ENCODE measurements at regions not wholly inside any gene's neighbourhood (a gene's known extent, or its start where the extent isn't known, plus 50 kb on each side); places are given as distances from the start of the nearest gene placed in this dataset.

GRCh38 chr16:55403464-55403863, 75.5 kb upstream of the MMP2 start:
- ATAC-seq (ENCODE audit: low FRiP score) (no peak), DNase-seq (ENCODE audit: low spot score) (no peak)
- TF ChIP-seq CTCF (IDR thresholded peaks at IDR 0.05) = no peak

GRCh38 chr16:55406651-55407050, 72.3 kb upstream of the MMP2 start:
- DNase-seq (ENCODE audit: low spot score) (no peak), ATAC-seq (ENCODE audit: low FRiP score) (no peak)
- no peak for TF ChIP-seq CTCF (IDR thresholded peaks at IDR 0.05)

- ATAC-seq (ENCODE audit: low FRiP score) (no peak), DNase-seq (ENCODE audit: low spot score) (no peak)
- no peak for TF ChIP-seq CTCF (IDR thresholded peaks at IDR 0.05)
Observed at GRCh38 chr16:55408661-55409060, 70.3 kb upstream of the MMP2 start.

- ATAC-seq (ENCODE audit: low FRiP score) (no peak), DNase-seq (ENCODE audit: low spot score) (no peak)
- no peak for TF ChIP-seq CTCF (IDR thresholded peaks at IDR 0.05)
Observed at GRCh38 chr16:55411231-55411630, 67.8 kb upstream of the MMP2 start.

GRCh38 chr16:55418586-55418985, 60.4 kb upstream of the MMP2 start:
- no peak for TF ChIP-seq CTCF (IDR thresholded peaks at IDR 0.05)
- no peak for DNase-seq (ENCODE audit: low spot score)
- no peak for ATAC-seq (ENCODE audit: low FRiP score)

GRCh38 chr16:55421226-55421625, 57.8 kb upstream of the MMP2 start:
- DNase-seq (ENCODE audit: low spot score) (no peak), ATAC-seq (ENCODE audit: low FRiP score) (no peak)
- no peak for TF ChIP-seq CTCF (IDR thresholded peaks at IDR 0.05)

GRCh38 chr16:55426865-55427484, 52.0 kb upstream of the MMP2 start:
- no peak for ATAC-seq (ENCODE audit: low FRiP score)

More at GRCh38 chr16:55426865-55427484, 52.0 kb upstream of the MMP2 start:
- no peak for DNase-seq (ENCODE audit: low spot score)
- TF ChIP-seq CTCF (IDR thresholded peaks at IDR 0.05) = no peak
